Lung (tissue), 11 donors: ENCODE measurements at regions not wholly inside any gene's neighbourhood (a gene's known extent, or its start where the extent isn't known, plus 50 kb on each side); places are given as distances from the start of the nearest gene placed in this dataset.

Experiments used
- ATAC-seq: fragments of 200-7000 bp; cut with Tn5 transposase; one replicate; pipeline ENCODE4 v1.9.1; 2020; ENCODE audit warnings: moderate number of reproducible peaks; ENCODE audit not compliant: insufficient read depth, low FRiP score
- DNase-seq, 3 donors: peaks; one replicate each; pipeline ENCODE4 v3.0.0-alpha.2; 2013 to 2017
- H3K27ac ChIP-seq, 2 donors: one replicate each; pipeline ENCODE4 v1.5.1; 2013; ENCODE audit warnings: mild to moderate bottlenecking in 2 of 2, moderate library complexity in 2 of 2, control low read depth in 1 of 2, inconsistent platforms in 1 of 2, low read depth in 1 of 2, low read length in 1 of 2
- H3K27me3 ChIP-seq, 3 donors: one replicate each; pipeline ENCODE4 v1.5.1; 2013; ENCODE audit warnings: low read length in 2 of 3; ENCODE audit not compliant: control insufficient read depth in 3 of 3, insufficient read depth in 3 of 3
- H3K36me3 ChIP-seq, 4 donors: one replicate each; pipeline ENCODE4 v1.5.1; 2013; ENCODE audit warnings: low read length in 4 of 4, mild to moderate bottlenecking in 1 of 4, moderate library complexity in 1 of 4; ENCODE audit not compliant: control insufficient read depth in 4 of 4, insufficient read depth in 4 of 4
- H3K4me1 ChIP-seq, 5 donors: one replicate each; pipeline ENCODE4 v1.5.1; 2013; ENCODE audit warnings: low read length in 5 of 5, mild to moderate bottlenecking in 2 of 5, moderate library complexity in 1 of 5; ENCODE audit not compliant: control insufficient read depth in 5 of 5, insufficient read depth in 5 of 5
- H3K4me3 ChIP-seq: one replicate; pipeline ENCODE4 v1.5.1; 2013; ENCODE audit warnings: mild to moderate bottlenecking, control low read depth, moderate library complexity
- H3K9ac ChIP-seq, 2 donors: one replicate each; pipeline ENCODE4 v1.5.1; 2013; ENCODE audit warnings: low read length in 2 of 2, control low read depth in 1 of 2; ENCODE audit not compliant: insufficient read depth in 1 of 2
- H3K9me3 ChIP-seq, 4 donors: one replicate each; pipeline ENCODE4 v1.5.1; 2013; ENCODE audit warnings: low read length in 3 of 4, mild to moderate bottlenecking in 1 of 4, moderate library complexity in 1 of 4; ENCODE audit not compliant: control insufficient read depth in 4 of 4, insufficient read depth in 3 of 4
- CTCF ChIP-seq: IDR thresholded peaks from 2 replicates; pipeline ENCODE4 v1.5.1; 2012; ENCODE audit warnings: mild to moderate bottlenecking; ENCODE audit errors: control extremely low read depth, extremely low read depth
- WGBS, 2 donors: extraction: QIAGEN DNeasy Blood & Tissue Kit; methylation state at CpG; one replicate each; pipeline ENCODE4 v1.1.7; 2013; 5-methylcytosine and 5-hydroxymethylcytosine counted together
- donor health status: control.
- donor health status: control.
- donor health status: Bipolar disorder and iron deficiency.
- donor health status: healthy.
- donor health status: DM: yes; HTN: yes; CAD: no.

- no peak overlapping the region for H3K4me3 ChIP-seq
- DNase-seq (no peak), ATAC-seq (no peak)
- TF ChIP-seq CTCF: no peak
- 75% methylated on average over 4 of the region's 4 CpGs for WGBS, 2 donors
- no peaks in the 10 kb centered on the region for H3K36me3 ChIP-seq
- no peaks in the 10 kb centered on the region for H3K9me3 ChIP-seq
- H3K9ac ChIP-seq: no peak overlapping the region
- no peak overlapping the region for H3K27ac ChIP-seq
- H3K27me3 ChIP-seq: no peaks in the 10 kb centered on the region
- H3K4me1 ChIP-seq: no peaks in the 10 kb centered on the region
Observed at GRCh38 chr4:27271555-27271954, 410.9 kb downstream of the STIM2 start.

GRCh38 chr4:27272217-27272616 lies 411.6 kb downstream of the STIM2 start:
- H3K4me1 ChIP-seq: no peaks in the 10 kb centered on the region
- ATAC-seq (no peak), DNase-seq (no peak)
- no peak overlapping the region for H3K4me3 ChIP-seq
- TF ChIP-seq CTCF: no peak
- 0 to 2% methylated on average over 1 of the region's 1 CpG for WGBS, 2 donors
- H3K27me3 ChIP-seq: no peaks in the 10 kb centered on the region
- H3K9me3 ChIP-seq: no peaks in the 10 kb centered on the region
- H3K27ac ChIP-seq: no peak overlapping the region
- no peak overlapping the region for H3K9ac ChIP-seq
- no peaks in the 10 kb centered on the region for H3K36me3 ChIP-seq

- no peaks in the 10 kb centered on the region for H3K4me1 ChIP-seq
- H3K4me3 ChIP-seq: no peak overlapping the region
- no peak overlapping the region for H3K9ac ChIP-seq
- H3K36me3 ChIP-seq: no peaks in the 10 kb centered on the region
- no peak overlapping the region for H3K27ac ChIP-seq
- no peaks in the 10 kb centered on the region for H3K27me3 ChIP-seq
- H3K9me3 ChIP-seq: peaks cover 0 to 5% (median 0%) of the 10 kb centered on the region in 4 donors
- WGBS, 2 donors: 43 to 64% methylated on average over 3 of the region's 3 CpGs
- DNase-seq: no peak
- ATAC-seq: no peak
- no peak for TF ChIP-seq CTCF
Observed at GRCh38 chr4:27276307-27277073, 415.8 kb downstream of the STIM2 start.
